ENCODE measurements at regions not wholly inside any gene's neighbourhood (a gene's known extent, or its start where the extent isn't known, plus 50 kb on each side); places are given as distances from the start of the nearest gene placed in this dataset.

DNA sequence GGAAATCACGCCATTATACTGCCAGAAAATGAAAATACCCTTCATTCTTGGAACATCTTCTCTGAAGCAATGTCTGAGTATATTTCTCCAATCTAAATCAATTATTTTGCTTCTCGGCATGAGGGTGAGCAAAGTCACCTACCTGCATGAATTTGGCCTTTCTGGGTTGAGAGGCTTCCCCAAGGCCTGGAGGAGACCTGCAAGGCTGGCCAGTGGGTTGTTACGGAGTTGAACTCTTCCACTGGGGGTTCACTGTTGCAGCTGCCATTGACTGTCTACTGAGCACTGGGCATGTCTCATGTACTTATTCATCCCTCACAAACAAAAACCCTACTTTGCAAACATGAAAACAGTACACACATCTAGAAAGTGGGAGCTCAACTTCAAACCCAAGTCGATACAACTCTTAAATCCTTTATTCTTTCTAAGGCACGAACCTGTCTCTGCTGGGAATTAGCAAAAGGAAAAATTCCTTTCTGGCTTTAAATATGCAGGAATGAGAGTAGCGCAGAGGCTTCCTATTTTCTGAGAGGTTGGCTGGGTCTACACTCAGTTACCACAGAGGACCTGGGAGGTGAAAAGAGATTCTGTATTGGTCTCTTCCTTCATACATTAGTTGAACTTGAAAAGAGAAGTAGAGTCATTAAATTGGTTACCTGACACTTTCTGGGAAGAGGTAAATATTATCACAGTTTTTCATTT lies 87.6 kb upstream of the SGK1 start:
- TF ChIP-seq, protein P1, sequence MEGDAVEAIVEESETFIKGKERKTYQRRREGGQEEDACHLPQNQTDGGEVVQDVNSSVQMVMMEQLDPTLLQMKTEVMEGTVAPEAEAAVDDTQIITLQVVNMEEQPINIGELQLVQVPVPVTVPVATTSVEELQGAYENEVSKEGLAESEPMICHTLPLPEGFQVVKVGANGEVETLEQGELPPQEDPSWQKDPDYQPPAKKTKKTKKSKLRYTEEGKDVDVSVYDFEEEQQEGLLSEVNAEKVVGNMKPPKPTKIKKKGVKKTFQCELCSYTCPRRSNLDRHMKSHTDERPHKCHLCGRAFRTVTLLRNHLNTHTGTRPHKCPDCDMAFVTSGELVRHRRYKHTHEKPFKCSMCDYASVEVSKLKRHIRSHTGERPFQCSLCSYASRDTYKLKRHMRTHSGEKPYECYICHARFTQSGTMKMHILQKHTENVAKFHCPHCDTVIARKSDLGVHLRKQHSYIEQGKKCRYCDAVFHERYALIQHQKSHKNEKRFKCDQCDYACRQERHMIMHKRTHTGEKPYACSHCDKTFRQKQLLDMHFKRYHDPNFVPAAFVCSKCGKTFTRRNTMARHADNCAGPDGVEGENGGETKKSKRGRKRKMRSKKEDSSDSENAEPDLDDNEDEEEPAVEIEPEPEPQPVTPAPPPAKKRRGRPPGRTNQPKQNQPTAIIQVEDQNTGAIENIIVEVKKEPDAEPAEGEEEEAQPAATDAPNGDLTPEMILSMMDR (conservative IDR thresholded peaks at IDR 0.05): no peak
- no peak for TF ChIP-seq EZH2 (IDR thresholded peaks at IDR 0.05; ENCODE audit: low read depth)
